ENCODE measurements at regions not wholly inside any gene's neighbourhood (a gene's known extent, or its start where the extent isn't known, plus 50 kb on each side); places are given as distances from the start of the nearest gene placed in this dataset.
"Not testable (repeated sequence)": the region's sequence is repeated elsewhere in the genome, so short reads cannot be mapped to it uniquely, and the experiment has no call there.

DNA sequence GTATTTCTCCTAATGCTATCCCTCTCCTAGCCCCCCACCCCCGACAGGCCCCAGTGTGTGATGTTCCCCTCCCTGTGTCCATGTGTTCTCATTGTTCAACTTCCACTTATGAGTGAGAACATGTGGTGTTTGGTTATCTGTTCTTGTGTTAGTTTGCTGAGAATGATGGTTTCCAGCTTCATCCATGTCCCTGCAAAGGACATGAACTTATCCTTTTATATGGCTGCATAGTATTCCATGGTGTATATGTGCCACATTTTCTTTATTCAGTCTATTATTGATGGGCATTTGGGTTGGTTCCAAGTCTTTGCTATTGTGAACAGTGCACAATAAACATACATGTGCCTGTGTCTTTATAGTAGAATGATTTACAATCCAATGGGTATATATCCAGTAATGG, 362.0 kb upstream of the GYPC start:
- not testable (repeated sequence) for DNase-seq (ENCODE audit: low read depth in 1 of 2, low spot score in 1 of 2)

DNA sequence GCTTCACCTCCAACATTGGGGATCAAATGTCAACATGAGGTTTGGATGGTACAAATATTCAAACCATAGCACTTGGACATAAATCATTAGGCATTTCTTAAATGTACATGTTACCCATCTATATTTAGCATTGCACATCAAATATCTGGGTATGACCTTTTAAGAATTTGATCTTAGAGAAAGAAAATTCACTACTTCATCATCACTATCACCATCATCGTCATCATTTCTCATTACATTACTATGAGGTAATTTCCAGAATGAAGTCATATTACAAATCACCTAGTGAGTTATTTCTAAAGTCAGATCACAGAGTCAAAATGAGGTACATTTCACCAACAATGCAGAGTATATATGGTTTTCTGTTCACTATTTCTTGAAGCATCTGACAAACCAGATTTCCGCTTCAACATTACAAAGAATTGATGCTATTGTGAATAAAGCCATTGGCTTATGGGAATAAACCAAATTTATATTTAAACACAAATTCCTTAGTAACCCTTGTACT, 356.4 kb upstream of the GYPC start:
- DNase-seq (ENCODE audit: low read depth in 1 of 2, low spot score in 1 of 2), result no peak

DNA sequence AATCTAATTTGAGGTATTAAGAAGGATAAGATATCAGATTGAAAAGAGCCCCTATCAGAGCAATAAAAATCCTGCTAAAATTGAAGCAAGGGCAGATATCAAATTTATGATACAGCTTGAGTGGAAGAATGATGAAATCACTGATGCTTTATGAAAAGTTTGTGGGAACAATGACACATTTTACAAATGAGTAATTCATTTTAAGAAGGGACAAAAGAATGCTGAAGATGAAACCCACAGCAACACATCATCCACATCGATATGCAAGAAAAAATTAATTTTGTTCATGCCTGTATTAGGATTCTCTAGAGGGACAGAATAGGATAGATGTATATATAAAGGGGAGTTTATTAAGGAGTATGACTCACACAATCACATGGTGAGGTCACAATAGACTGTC, 355.6 kb upstream of the GYPC start:
- no peak for DNase-seq (ENCODE audit: low read depth in 1 of 2, low spot score in 1 of 2)

DNA sequence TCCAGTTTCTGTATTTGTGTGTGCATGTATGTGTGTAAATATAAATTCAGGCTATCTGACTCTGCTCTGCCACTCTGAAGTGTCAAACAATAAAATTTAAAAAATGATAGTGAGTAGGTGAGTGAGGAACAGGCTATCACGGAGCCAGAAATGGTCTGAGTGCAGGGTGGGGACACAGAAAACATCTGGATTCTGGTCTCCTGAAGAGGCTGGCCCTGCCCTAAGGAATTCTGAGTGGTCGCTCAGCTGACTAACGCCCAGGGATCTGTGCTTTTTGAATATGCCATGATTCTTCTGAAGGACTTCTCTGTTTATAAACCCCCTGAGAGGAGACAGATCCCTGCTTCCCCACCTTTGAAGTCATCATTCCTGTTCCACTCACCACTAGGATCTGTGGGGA, 353.9 kb upstream of the GYPC start:
- DNase-seq (ENCODE audit: low read depth in 1 of 2, low spot score in 1 of 2), result no peak

DNA sequence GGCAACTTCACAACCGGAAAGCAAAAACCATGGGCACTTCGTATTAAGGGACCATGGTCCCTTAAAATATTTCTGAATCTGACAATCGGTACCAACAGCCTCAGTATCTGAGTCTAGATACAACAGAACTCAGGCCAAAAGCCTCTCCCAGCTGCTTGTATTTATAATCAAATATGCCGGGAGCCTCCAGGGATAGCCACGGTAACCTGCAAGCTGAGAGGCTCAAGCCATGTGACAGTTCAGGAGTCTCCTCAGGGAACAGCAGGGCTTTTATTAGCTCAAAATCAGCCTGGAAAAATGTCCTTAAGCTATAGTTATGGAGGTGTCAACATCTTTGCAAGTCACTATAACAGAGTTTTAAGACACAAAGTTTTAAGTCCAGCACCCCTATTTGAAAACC, 352.8 kb upstream of the GYPC start:
- no peak for DNase-seq (ENCODE audit: low read depth in 1 of 2, low spot score in 1 of 2)

DNA sequence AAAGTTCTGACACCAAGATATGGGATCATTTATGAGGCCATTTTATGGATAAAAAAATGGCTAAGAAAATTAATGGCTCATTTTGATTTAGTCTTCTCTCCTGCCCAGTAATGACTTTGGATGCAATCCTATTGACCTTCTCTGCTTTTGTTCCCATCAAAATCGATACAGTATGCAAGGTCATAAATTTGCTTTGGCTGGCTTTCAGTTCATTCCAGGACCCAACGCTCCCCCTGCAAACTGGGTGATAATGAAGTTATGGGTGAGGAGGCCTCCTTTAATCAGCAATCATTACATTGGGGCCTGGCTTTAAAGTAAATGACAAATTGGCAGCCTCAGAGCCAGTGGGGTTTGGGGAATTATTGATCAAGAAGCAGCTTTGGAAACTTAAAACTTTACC, 351.8 kb upstream of the GYPC start:
- DNase-seq (ENCODE audit: low read depth in 1 of 2, low spot score in 1 of 2), result no peak

DNA sequence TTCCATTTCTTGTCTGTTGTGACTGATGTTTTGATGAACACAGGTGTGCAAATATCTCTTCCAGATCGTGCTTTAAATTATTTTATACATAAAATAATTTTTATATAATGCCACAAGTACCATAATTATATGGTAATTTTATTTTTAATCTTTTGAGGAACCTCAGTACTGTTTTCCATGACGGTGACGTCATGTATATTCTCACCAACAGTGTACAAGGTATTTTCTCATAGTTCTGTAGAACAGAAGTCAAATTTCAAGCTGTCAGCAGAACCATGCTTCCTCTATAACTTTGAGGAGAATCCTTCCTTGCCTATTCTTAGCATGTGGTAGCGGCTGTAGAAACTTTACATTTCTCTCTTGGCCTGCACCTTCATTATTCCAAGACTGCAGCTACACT, 349.4 kb upstream of the GYPC start:
- DNase-seq (ENCODE audit: low read depth in 1 of 2, low spot score in 1 of 2), result no peak

DNA sequence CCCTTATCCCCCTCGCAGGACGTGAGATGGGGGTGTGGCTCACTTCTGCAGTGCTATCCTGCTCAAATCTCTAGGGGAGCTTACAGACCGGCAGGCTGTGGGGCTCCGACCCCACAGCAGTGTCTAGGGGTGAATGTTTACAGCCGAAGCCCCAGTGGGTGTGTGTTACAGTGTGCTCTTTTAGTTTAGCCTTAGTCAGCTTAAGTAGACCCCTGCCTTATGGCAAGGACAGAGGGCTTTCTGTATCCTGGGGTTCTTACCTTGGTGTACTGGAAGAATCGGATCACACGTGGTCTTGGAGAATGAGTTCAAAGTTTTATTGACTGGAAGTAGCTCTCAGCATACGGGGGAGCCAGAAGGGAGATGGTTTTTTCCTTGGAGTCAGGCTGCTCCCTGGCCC, 348.2 kb upstream of the GYPC start:
- no peak for DNase-seq (ENCODE audit: low read depth in 1 of 2, low spot score in 1 of 2)

DNA sequence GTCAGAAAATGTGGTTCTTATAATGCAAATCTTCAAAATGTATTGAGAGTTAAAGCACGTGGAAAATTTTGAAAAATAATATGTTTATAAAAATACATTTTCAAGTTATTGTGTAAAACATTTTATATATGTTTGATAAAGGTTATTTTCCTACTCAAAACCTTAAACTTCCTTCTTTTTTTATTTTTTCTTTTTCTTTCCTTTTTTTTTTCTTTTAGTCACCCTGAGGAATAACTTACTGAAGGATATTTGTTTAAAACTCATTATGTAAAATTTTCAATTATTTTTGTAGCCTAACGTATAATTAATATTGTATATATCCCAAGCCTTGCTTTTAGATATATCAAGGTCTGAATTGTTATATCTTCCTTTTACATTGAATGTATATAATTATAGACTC, 346.8 kb upstream of the GYPC start:
- DNase-seq (ENCODE audit: low read depth in 1 of 2, low spot score in 1 of 2), result no peak

DNA sequence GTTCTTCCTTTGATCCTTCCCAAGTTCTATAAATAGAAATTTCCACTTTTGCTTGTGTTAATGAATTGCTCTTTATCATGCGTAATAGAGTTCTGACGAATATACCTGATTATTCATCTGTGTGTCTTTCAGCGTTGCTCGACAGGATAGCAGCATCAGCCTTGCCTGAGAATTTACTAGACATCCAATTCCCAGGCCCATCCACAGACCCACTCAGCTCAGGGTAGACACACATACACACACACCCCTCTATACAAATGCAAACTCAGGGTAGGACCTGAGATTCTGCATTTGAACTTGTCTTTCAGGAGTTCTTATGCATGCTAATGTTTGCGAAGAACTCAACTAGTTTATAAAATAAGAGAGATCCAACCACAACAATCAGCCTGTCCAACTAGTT, 343.4 kb upstream of the GYPC start:
- no peak for DNase-seq (ENCODE audit: low read depth in 1 of 2, low spot score in 1 of 2)

DNA sequence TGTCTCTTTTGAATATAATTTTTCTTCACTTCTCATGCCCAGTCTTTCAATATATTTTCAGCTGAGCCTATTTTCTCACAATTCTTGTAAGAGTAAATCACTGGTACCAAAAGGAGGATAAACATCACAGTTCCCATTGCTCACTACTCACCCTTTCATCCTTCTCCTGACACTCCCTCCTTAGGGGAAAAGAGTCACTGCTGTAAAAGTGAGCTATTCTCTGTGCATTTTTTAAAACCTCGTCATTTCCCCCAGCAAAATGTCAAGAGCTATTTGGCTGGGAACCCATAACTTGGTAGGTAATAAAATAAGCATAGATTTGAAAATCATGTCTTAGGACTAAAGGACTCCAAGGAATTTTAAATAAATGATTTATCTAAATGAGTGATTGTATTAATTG, 340.1 kb upstream of the GYPC start:
- no peak for DNase-seq (ENCODE audit: low read depth in 1 of 2, low spot score in 1 of 2)

DNA sequence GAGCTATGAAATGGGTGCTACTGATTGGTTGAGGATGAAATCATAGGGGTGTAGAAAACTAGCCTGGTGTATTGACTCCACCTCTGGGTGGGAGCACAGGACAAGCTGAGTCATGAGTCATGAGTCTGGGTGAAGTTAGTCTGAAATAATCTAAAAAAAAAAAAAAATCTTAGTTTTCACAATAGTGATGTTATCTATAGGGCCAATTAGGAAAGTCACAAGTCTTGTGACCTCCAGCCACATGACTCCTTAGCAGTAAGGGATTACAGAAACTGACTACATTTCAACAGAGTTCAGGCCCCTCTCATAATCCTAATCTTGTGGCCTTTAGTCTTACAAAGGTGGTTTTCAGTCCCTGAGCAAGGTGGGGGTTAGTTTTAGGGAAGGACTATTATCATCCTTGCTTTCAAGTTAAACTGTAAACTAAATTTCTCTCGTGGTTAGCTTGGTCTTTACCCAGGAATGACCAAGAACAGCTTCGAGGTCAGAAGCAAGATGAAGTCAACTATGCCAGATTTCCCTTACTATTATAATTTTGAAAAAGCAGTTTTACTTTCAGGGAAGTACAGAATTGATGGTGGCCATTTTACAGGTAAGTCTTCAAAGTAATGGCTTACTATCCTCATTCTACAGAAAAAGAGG, 338.0 kb upstream of the GYPC start:
- no peak for DNase-seq (ENCODE audit: low read depth in 1 of 2, low spot score in 1 of 2)

DNA sequence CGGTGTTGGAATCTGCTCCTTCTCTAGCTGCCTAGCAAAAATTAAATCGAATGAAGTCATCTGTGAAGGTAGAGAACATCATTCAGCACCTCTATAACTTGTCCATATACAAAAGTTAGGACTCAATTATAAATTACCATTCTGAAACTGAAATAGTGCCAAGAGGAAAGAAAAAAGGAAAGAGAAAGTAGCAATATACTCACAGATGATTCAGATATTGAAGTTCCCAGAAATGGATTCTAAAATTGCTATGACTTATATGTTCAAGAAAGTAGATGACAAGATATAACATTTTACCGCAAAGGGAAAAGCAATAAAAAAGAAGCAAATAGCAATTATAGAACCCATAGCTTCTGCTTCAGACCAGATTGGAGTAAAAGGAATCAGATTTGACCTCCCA, 333.6 kb upstream of the GYPC start:
- DNase-seq (ENCODE audit: low read depth in 1 of 2, low spot score in 1 of 2), result no peak

DNA sequence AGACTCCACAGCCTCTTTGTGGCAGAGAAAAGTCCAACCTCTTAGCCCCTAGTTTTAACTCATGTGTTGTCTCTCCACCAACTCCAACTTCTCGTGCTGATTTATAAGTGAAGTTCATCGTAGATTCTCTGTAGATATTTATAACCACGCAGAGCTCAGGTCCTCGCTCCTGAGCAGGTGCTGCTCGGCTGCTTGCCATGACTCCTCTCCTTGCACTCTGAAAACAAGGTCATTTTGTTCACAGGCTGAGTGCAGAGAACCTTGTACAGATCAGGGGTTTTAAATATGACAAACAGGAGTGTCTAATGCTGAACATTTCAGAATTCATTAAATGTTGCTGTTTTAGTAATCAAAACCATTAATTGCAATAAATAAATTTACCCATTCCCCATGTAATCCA, 330.8 kb upstream of the GYPC start:
- no peak for DNase-seq (ENCODE audit: low read depth in 1 of 2, low spot score in 1 of 2)

DNA sequence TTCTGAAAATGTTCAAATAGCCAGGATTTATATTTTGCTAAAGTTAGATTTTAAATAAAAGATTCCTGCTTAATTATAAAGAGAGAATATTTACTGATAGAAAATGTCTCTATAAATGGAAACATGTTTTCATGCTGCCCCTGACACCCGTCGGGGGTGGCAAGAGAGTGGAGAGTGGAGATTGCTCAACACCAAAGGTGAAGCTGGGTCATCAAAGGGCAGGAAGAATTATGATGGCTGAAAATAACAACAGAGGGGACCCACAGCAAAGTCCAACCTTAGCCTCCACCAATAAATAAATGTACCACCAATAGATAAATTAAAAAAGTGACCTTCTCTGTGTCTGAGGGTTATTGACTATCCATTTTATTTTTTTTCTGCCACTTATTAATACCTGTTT, 326.8 kb upstream of the GYPC start:
- no peak for DNase-seq (ENCODE audit: low read depth in 1 of 2, low spot score in 1 of 2)

DNA sequence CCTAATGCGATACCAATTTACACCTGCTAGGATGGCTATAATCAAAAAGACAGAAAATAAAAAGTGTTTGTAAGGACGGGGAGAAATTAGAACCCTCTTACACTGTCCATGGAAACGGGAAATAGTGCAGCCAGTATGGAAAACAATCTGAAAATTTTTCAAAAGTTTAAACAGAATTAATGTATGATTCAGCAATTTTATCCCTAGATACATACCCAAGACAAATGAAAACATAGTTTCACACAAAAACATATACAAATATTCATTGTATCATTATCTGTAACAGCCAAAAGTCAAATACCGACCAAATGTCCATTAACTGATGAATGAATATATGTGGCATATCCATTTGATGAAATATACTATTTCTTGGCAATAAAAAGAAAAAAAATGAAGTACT, 313.5 kb upstream of the GYPC start:
- no peak for DNase-seq (ENCODE audit: low read depth in 1 of 2, low spot score in 1 of 2)

DNA sequence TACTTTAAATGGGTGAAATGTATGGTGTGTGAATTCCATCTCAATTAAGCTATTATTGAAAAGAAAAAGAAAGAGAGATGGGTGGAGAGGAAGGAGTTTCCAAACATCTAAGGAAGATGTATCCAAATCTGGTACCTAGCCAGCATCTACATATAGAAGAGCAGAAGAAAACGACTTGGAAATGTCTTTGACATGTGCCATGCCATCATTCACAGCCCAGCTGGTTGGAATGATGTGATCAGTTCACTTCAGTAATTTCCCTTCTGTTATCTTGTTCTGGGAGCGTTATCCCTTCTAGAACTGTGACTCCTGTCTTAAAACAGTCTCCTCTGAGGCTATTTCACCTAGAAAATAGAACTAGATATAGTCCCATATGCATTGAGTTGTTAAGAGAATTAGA, 312.8 kb upstream of the GYPC start:
- DNase-seq (ENCODE audit: low read depth in 1 of 2, low spot score in 1 of 2), result no peak

DNA sequence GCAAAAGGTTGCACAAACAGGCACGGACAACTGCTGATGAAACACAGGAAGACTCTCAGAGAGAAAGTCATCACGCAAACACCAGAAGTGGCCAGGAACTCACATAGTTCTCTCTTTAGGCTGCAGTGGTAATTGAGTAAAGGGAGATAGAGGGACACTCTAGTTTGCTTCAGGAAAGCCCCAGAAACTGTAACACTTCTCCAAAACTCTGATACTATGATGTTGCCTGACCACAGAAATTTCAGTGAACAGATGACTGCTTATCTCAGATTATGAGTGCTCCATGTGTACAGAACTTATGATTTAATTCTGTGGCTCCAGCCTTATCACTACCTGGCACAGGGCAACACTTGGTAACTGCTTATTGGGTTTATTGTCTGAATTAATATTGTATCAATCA, 311.5 kb upstream of the GYPC start:
- DNase-seq (ENCODE audit: low read depth in 1 of 2, low spot score in 1 of 2), result no peak

DNA sequence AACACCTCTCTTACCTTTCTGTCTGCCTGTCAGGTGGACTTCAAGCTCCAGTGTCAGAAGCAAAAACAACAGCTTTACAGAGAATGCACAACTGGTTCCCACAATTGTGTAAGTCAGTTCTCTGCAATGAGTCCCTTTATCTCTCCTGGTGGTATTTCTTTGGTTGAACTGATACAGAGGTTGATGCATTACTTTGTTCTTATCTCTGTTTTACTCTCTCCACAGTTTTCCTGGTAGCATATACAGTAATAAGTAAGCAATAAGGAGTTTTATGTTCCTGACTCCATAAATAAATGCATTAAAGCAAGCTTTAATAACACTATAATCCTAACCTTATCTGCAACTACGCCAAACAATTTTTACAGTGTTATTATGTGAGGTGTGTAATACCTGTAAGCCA, 310.3 kb upstream of the GYPC start:
- DNase-seq (ENCODE audit: low read depth in 1 of 2, low spot score in 1 of 2), result no peak

DNA sequence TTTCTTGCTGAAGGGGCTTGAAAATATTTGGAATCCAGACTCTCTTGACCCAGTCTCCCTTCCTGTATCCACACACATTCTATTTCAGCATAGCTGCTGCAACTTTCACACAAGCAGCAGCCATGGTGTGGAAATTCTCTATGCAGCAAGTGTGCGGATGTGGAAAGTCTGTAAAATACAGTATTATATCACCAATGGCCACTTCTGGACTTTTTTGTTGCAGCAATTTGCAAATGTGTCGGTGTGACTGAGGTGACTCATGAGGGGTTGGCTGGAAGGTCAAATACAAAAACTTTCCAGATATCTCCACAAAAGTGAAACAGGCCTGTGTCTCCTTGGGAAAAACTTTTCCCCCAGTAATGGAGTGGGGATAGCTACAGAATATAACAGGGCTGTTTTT, 299.3 kb upstream of the GYPC start:
- DNase-seq (ENCODE audit: low read depth in 1 of 2, low spot score in 1 of 2), result no peak

DNA sequence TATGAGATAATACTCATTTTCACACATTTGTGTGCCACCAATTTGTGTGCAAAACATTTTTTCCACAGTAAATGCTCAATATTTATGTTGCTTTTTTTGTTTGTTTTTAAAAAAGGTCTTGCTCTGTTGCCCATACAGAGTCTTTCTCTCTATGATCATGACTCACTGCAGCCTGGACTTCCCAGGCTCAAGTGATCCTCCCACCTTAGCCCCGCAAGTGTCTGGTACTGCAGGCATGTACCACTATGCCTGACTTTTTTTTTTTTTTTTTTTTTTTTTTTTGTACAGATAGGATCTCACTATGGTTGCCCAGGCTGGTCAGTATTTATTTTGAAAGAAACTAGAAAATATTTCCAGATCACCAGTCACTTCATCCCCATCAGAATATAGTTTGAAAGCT, 297.8 kb upstream of the GYPC start:
- DNase-seq (ENCODE audit: low read depth in 1 of 2, low spot score in 1 of 2), result no peak

DNA sequence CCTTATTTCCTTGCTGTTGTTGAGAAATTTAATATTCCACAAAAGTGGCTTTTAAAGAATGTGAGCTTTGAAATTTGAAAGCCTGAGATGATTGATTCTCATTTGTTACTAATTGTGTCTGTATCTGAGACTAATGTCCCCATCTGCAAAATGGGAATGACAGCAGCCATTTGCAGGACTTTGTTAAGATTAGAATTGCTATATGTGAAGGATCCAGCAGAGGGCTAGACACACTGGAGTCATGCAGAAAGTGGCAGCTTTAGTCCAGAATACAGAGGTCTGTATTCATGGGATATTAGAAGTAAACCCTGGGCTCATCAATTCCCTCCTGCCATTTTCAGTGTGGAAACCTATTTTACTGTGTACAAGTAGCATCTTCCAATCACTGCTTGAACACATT, 296.5 kb upstream of the GYPC start:
- no peak for DNase-seq (ENCODE audit: low read depth in 1 of 2, low spot score in 1 of 2)

DNA sequence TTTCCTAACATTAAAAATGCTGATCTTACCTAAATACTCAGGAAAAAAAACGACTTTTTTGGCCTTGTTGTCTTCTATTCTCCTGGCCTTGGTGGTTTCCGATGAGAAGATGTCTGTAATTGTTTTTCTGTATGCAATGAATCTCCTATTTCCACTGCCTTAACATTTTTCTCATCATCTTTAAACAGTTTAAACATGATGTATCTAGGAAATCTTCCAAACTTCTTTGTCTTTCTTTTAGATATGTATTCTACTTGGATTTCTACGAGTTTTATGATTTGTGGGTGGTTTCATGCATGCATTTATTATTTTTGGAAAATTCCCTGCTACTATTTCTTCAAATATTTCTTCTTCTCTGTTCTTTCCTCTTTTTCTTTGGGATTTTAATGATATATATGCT, 288.6 kb upstream of the GYPC start:
- no peak for DNase-seq (ENCODE audit: low read depth in 1 of 2, low spot score in 1 of 2)

DNA sequence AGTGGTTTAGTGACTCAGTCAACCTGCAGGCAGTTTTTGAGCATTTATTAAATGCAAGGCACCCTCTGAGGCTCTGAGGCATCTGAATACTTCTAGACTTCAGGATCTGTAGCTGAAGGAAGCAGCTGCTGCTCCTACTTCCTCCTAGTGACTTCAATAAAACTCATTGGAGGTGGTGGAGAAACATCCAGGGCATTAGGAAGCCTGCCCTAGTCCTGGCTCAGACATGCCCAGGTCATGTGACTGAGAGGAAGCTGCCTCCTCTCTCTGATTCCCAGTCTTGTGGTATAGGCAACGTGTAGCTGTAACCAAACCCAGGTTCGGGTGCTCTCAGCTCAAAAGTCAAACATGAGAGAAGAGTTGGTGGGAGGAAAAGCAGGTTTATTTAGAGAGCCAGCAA, 287.2 kb upstream of the GYPC start:
- DNase-seq (ENCODE audit: low read depth in 1 of 2, low spot score in 1 of 2), result no peak

Measured in activated T-helper 1 cell treated with anti-CD3 and anti-CD28 coated beads, Interleukin-2, amount 50 U/mL, for 16 hours (primary cell).